SK-N-SH treated with all-trans-retinoic acid at 6 μM for 48 hours (cell line): ENCODE measurements at regions not wholly inside any gene's neighbourhood (a gene's known extent, or its start where the extent isn't known, plus 50 kb on each side); places are given as distances from the start of the nearest gene placed in this dataset.

ENCODE experiments used
- ATAC-seq: fragments of 200-7000 bp; cut with Tn5 transposase; 3 replicates; pipeline ENCODE4 v1.9.1; 2020; ENCODE audit warnings: mild to moderate bottlenecking, moderate library complexity
- ARNTL ChIP-seq: fragments of 450-650 bp; formaldehyde crosslinking; IDR thresholded peaks from 2 replicates; pipeline ENCODE4 v1.5.0; 2020; ENCODE audit warnings: low read depth, mild to moderate bottlenecking, moderate library complexity, borderline replicate concordance
- BACH2 ChIP-seq: fragments of 250-450 bp; sonication (Bioruptor Pico); IDR thresholded peaks from 2 replicates; pipeline ENCODE4 v1.9.0; 2021; ENCODE audit warnings: mild to moderate bottlenecking, borderline replicate concordance
- CREB5 ChIP-seq: fragments of 250-450 bp; sonication (Bioruptor Pico); IDR thresholded peaks from 2 replicates; pipeline ENCODE4 v1.5.1; 2020; ENCODE audit warnings: low read depth, mild to moderate bottlenecking, moderate library complexity
- CSDC2 ChIP-seq: fragments of 250-450 bp; sonication (Bioruptor Pico); IDR thresholded peaks from 2 replicates; pipeline ENCODE4 v1.5.0; 2020; ENCODE audit warnings: mild to moderate bottlenecking, moderate library complexity
- ESRRG ChIP-seq: fragments of 250-450 bp; sonication (Bioruptor Pico); IDR thresholded peaks from 2 replicates; pipeline ENCODE4 v1.6.1; 2021; ENCODE audit warnings: mild to moderate bottlenecking
- GLIS3 ChIP-seq: fragments of 250-450 bp; sonication (Bioruptor Pico); IDR thresholded peaks from 2 replicates; pipeline ENCODE4 v1.5.0; 2020; ENCODE audit warnings: mild to moderate bottlenecking, moderate library complexity
- ISL1 ChIP-seq: fragments of 250-450 bp; sonication (Bioruptor Pico); IDR thresholded peaks from 2 replicates; pipeline ENCODE4 v2.1.2; 2022; ENCODE audit warnings: mild to moderate bottlenecking, moderate library complexity
- OSR1 ChIP-seq: fragments of 250-450 bp; sonication (Bioruptor Pico); IDR thresholded peaks from 2 replicates; pipeline ENCODE4 v1.8.0; 2022; ENCODE audit warnings: moderate library complexity, mild to moderate bottlenecking, inconsistent platforms
- POU6F1 ChIP-seq: fragments of 250-450 bp; sonication (Bioruptor Pico); IDR thresholded peaks from 2 replicates; pipeline ENCODE4 v1.8.0; 2021; ENCODE audit warnings: low read depth, mild to moderate bottlenecking, moderate library complexity, borderline replicate concordance
- PPARA ChIP-seq: fragments of 250-450 bp; sonication (Bioruptor Pico); IDR thresholded peaks from 2 replicates; pipeline ENCODE4 v1.5.0; 2020; ENCODE audit warnings: mild to moderate bottlenecking, borderline replicate concordance
- RARB ChIP-seq: fragments of 250-450 bp; sonication (Bioruptor Pico); IDR thresholded peaks from 2 replicates; pipeline ENCODE4 v1.8.0; 2021; ENCODE audit warnings: mild to moderate bottlenecking, moderate library complexity
- SNAI2 ChIP-seq: fragments of 250-450 bp; sonication (Bioruptor Pico); IDR thresholded peaks from 2 replicates; pipeline ENCODE4 v1.5.0; 2020; ENCODE audit warnings: mild to moderate bottlenecking, moderate library complexity
- TCF4 ChIP-seq: fragments of 250-450 bp; sonication (Bioruptor Pico); IDR thresholded peaks from 2 replicates; pipeline ENCODE4 v1.8.0; 2021; ENCODE audit warnings: mild to moderate bottlenecking, moderate library complexity, borderline replicate concordance
- TOX ChIP-seq: fragments of 250-450 bp; sonication (Bioruptor Pico); IDR thresholded peaks from 2 replicates; pipeline ENCODE4 v1.8.0; 2021; ENCODE audit warnings: mild to moderate bottlenecking, moderate library complexity, borderline replicate concordance
- TSHZ2 ChIP-seq: fragments of 250-450 bp; sonication (Bioruptor Pico); IDR thresholded peaks from 2 replicates; pipeline ENCODE4 v1.5.0; 2020; ENCODE audit warnings: mild to moderate bottlenecking, moderate library complexity
- ZC3H10 ChIP-seq: fragments of 250-450 bp; sonication (Bioruptor Pico); IDR thresholded peaks from 2 replicates; pipeline ENCODE4 v1.5.1; 2021; ENCODE audit warnings: mild to moderate bottlenecking, moderate library complexity
- ZFP3 ChIP-seq: fragments of 250-450 bp; sonication (Bioruptor Pico); IDR thresholded peaks from 2 replicates; pipeline ENCODE4 v1.5.0; 2020; ENCODE audit warnings: mild to moderate bottlenecking, moderate library complexity
- ZFP30 ChIP-seq: fragments of 450-650 bp; formaldehyde crosslinking; IDR thresholded peaks from 2 replicates; pipeline ENCODE4 v1.5.0; 2022; ENCODE audit warnings: mild to moderate bottlenecking, moderate library complexity
- ZNF565 ChIP-seq: fragments of 450-650 bp; formaldehyde crosslinking; conservative IDR thresholded peaks from 2 replicates; pipeline ENCODE4 v1.5.0; 2020; ENCODE audit warnings: low read depth, mild to moderate bottlenecking, moderate library complexity
- ZNF70 ChIP-seq: fragments of 450-650 bp; formaldehyde crosslinking; IDR thresholded peaks from 2 replicates; pipeline ENCODE4 v1.5.0; 2020; ENCODE audit warnings: mild to moderate bottlenecking, moderate library complexity
- ZNF8 ChIP-seq: fragments of 450-650 bp; formaldehyde crosslinking; IDR thresholded peaks from 2 replicates; pipeline ENCODE4 v1.5.0; 2020; ENCODE audit warnings: mild to moderate bottlenecking, moderate library complexity

DNA sequence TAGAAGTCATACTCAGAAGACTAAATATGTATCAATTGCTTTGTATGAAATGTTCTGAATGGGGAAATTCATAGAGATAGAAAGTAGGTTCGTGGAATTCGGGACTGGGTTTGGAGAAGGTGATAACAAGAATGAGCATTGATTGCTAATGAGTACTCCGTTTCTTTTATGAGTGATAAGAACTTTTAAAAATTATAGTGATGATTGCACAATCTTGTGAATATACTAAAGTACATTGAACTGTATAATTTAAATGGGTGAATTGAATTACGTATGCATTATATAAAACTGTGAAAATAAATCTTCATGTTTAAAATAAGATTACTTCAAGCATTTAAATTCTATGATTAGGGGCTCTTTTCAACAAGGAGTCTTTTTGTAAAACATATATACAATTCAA, 425.6 kb upstream of the NCAM2 start:
- no peak for TF ChIP-seq ISL1
- TF ChIP-seq ZNF70 = no peak
- no peak for TF ChIP-seq ZC3H10 (CRISPR knock-in tag)
- no peak for TF ChIP-seq TSHZ2 (CRISPR knock-in tag)
- no peak for TF ChIP-seq TCF4 (CRISPR knock-in tag)
- TF ChIP-seq PPARA (CRISPR knock-in tag) = no peak
- no peak for TF ChIP-seq RARB (CRISPR knock-in tag)
- no peak for TF ChIP-seq ZFP30 (CRISPR knock-in tag)
- no peak for TF ChIP-seq ZFP3
- TF ChIP-seq POU6F1 (CRISPR knock-in tag) = no peak
- TF ChIP-seq CSDC2 = no peak
- TF ChIP-seq SNAI2 (CRISPR knock-in tag) = no peak
- TF ChIP-seq TOX (CRISPR knock-in tag) = no peak
- TF ChIP-seq ARNTL (CRISPR knock-in tag) = no peak
- TF ChIP-seq BACH2 (CRISPR knock-in tag) = no peak
- no peak for TF ChIP-seq ZNF8
- TF ChIP-seq CREB5 (CRISPR knock-in tag) = no peak
- no peak for ATAC-seq

- TF ChIP-seq SNAI2 (CRISPR knock-in tag) = no peak
- ATAC-seq = no peak
Observed at GRCh38 chr21:20581361-20581760, 416.8 kb upstream of the NCAM2 start.

GRCh38 chr21:20591284-20591683, 406.9 kb upstream of the NCAM2 start:
- no peak for ATAC-seq
- TF ChIP-seq GLIS3 (CRISPR knock-in tag) (no peak), CSDC2 (no peak), CREB5 (CRISPR knock-in tag) (no peak), ZNF565 (CRISPR knock-in tag) (no peak), OSR1 (CRISPR knock-in tag) (no peak), ARNTL (CRISPR knock-in tag) (no peak), BACH2 (CRISPR knock-in tag) (no peak)

DNA sequence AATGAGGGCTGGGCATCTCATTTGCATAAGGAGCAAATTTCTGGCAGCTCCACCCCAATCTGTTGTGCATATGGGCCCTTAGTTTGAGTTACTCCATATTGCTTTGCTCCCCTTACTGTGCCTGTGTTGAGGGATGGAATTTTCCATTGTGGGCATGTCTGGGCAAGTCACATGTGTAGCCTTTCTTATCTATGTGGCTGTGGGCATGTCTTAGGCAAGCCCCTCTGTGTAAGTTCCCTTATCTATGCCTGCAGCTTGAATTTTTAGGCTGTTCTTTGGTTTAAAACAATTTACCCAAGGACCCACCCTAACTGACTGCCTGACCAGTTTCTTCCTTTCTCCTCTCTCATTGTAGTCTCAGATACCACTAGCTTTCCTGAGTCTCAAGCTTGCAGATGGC, 405.7 kb upstream of the NCAM2 start:
- TF ChIP-seq RARB (CRISPR knock-in tag) (no peak), CSDC2 (no peak), BACH2 (CRISPR knock-in tag) (no peak), ARNTL (CRISPR knock-in tag) (no peak), TOX (CRISPR knock-in tag) (no peak), CREB5 (CRISPR knock-in tag) (no peak), ZFP3 (no peak), TCF4 (CRISPR knock-in tag) (no peak), ZNF565 (CRISPR knock-in tag) (no peak), TSHZ2 (CRISPR knock-in tag) (no peak), GLIS3 (CRISPR knock-in tag) (no peak), ESRRG (CRISPR knock-in tag) (no peak), OSR1 (CRISPR knock-in tag) (no peak)
- TF ChIP-seq, all 23 proteins: peak for 0
- no peak for ATAC-seq
